Activated CD4-positive, alpha-beta T cell treated with anti-CD3 and anti-CD28 coated beads for 4 hours (primary cell): ENCODE measurements at regions not wholly inside any gene's neighbourhood (a gene's known extent, or its start where the extent isn't known, plus 50 kb on each side); places are given as distances from the start of the nearest gene placed in this dataset.

Experiments used
- DNase-seq, 2 donors: peaks; one replicate each; pipeline ENCODE4 v3.0.0-alpha.2; 2020

- DNase-seq: no peak
Observed at GRCh38 chr17:17398188-17398942, 78.4 kb upstream of the MED9 start.

- no peak for DNase-seq
Observed at GRCh38 chr17:17398943-17399926, 77.6 kb upstream of the MED9 start.

- no peak for DNase-seq
Observed at GRCh38 chr17:17400070-17400469, 76.7 kb upstream of the MED9 start.

GRCh38 chr17:17400566-17401184 lies 76.1 kb upstream of the MED9 start:
- no peak for DNase-seq

GRCh38 chr17:17401271-17401781 lies 75.5 kb upstream of the MED9 start:
- no peak for DNase-seq

GRCh38 chr17:17402558-17402957 lies 74.2 kb upstream of the MED9 start:
- DNase-seq: no peak

GRCh38 chr17:17403065-17403464 lies 73.7 kb upstream of the MED9 start:
- DNase-seq: no peak

- peak; percentile 31 to 36 for DNase-seq
Observed at GRCh38 chr17:17403899-17404576, 72.8 kb upstream of the MED9 start.

GRCh38 chr17:17405673-17406072 lies 71.1 kb upstream of the MED9 start:
- no peak for DNase-seq

GRCh38 chr17:17406225-17406624 lies 70.6 kb upstream of the MED9 start:
- no peak for DNase-seq

- no peak for DNase-seq
Observed at GRCh38 chr17:17408236-17408794, 68.5 kb upstream of the MED9 start.

- no peak for DNase-seq
Observed at GRCh38 chr17:17410357-17410756, 66.4 kb upstream of the MED9 start.

GRCh38 chr17:17411692-17412091 lies 65.1 kb upstream of the MED9 start:
- no peak for DNase-seq

GRCh38 chr17:17412326-17412725 lies 64.5 kb upstream of the MED9 start:
- DNase-seq: no peak

GRCh38 chr17:17413215-17413792 lies 63.5 kb upstream of the MED9 start:
- DNase-seq: no peak

- DNase-seq: no peak
Observed at GRCh38 chr17:17413821-17414220, 63.0 kb upstream of the MED9 start.

GRCh38 chr17:17414341-17414805 lies 62.4 kb upstream of the MED9 start:
- DNase-seq: no peak

- DNase-seq: no peak
Observed at GRCh38 chr17:17415006-17415405, 61.8 kb upstream of the MED9 start.

- no peak for DNase-seq
Observed at GRCh38 chr17:17416007-17416399, 60.8 kb upstream of the MED9 start.

- no peak for DNase-seq
Observed at GRCh38 chr17:17416400-17417360, 60.1 kb upstream of the MED9 start.
